ENCODE measurements at regions not wholly inside any gene's neighbourhood (a gene's known extent, or its start where the extent isn't known, plus 50 kb on each side); places are given as distances from the start of the nearest gene placed in this dataset.

DNA sequence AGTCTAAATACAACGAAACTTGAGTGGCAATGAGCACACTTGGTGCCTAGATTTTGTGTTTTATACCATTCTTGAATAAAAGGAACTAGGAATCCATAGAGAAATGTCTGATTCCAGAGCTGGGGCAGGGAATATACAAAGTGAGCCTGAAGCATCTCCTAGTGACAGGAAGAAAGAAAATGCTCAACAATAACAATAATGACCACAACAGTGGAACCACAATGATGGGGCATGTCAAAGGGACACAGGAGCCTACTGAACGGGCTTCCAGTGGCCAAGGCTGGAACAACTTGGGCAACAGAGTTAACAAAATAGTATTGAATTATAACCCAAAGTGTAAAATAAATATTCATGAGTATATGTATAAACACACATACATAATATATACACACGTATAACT lies 94.4 kb upstream of the ADCY1 start:
- DNase-seq (ENCODE audit: low read depth) = no peak
- H3K4me3 ChIP-seq (ENCODE audit: low read depth, low read length) = no peak overlapping the region
- ChIA-PET POLR2A (no interaction called here), CTCF (no interaction called here)
- TF ChIP-seq, protein P1, sequence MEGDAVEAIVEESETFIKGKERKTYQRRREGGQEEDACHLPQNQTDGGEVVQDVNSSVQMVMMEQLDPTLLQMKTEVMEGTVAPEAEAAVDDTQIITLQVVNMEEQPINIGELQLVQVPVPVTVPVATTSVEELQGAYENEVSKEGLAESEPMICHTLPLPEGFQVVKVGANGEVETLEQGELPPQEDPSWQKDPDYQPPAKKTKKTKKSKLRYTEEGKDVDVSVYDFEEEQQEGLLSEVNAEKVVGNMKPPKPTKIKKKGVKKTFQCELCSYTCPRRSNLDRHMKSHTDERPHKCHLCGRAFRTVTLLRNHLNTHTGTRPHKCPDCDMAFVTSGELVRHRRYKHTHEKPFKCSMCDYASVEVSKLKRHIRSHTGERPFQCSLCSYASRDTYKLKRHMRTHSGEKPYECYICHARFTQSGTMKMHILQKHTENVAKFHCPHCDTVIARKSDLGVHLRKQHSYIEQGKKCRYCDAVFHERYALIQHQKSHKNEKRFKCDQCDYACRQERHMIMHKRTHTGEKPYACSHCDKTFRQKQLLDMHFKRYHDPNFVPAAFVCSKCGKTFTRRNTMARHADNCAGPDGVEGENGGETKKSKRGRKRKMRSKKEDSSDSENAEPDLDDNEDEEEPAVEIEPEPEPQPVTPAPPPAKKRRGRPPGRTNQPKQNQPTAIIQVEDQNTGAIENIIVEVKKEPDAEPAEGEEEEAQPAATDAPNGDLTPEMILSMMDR (IDR thresholded peaks at IDR 0.05; ENCODE audit: insufficient read depth, low read depth, low read length) = no peak
- no peaks in the 10 kb centered on the region for H3K36me3 ChIP-seq (ENCODE audit: control insufficient read depth, insufficient read depth, low read length)
- H3K27me3 ChIP-seq (ENCODE audit: control insufficient read depth, insufficient read depth, low read length) = no peaks in the 10 kb centered on the region

GRCh38 chr7:45482451-45482850 lies 91.7 kb upstream of the ADCY1 start:
- no peak for DNase-seq (ENCODE audit: low read depth)
- Histone ChIP-seq H3K27me3 (ENCODE audit: control insufficient read depth, insufficient read depth, low read length) (no peaks in the 10 kb centered on the region), H3K4me3 (ENCODE audit: low read depth, low read length) (no peak overlapping the region), H3K36me3 (ENCODE audit: control insufficient read depth, insufficient read depth, low read length) (no peaks in the 10 kb centered on the region)
- ChIA-PET POLR2A (no interaction called here), CTCF (no interaction called here)
- TF ChIP-seq, protein P1 (IDR thresholded peaks at IDR 0.05; ENCODE audit: insufficient read depth, low read depth, low read length) = no peak

DNA sequence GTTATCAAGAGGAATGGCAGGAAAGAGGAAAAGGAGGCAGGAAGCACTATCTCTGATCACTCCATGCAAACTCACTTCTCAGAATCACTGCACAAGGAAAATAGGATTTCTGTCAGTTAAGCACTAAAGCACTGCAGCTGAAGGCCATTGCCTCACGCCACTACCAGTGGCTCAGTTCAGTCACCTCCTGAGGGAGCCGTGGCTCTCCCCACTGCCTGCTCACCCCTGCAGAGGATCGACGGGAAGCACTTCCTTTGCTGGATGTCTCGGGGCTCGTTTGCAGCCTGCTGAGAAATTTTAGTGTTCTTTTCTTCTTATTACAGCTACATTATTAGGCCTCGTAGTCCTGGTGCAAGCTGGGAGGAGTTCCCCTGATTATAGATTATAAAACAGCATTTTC lies 90.1 kb upstream of the ADCY1 start:
- H3K4me3 ChIP-seq (ENCODE audit: low read depth, low read length) = no peak overlapping the region
- TF ChIP-seq, protein P1 (IDR thresholded peaks at IDR 0.05; ENCODE audit: insufficient read depth, low read depth, low read length) = no peak
- no peak for DNase-seq (ENCODE audit: low read depth)
- H3K36me3 ChIP-seq (ENCODE audit: control insufficient read depth, insufficient read depth, low read length) = no peaks in the 10 kb centered on the region
- ChIA-PET CTCF (no interaction called here), POLR2A (no interaction called here)
- no peaks in the 10 kb centered on the region for H3K27me3 ChIP-seq (ENCODE audit: control insufficient read depth, insufficient read depth, low read length)

GRCh38 chr7:45486575-45486974 lies 87.6 kb upstream of the ADCY1 start:
- TF ChIP-seq, protein P1 (IDR thresholded peaks at IDR 0.05; ENCODE audit: insufficient read depth, low read depth, low read length) = no peak
- Histone ChIP-seq H3K4me3 (ENCODE audit: low read depth, low read length) (no peak overlapping the region), H3K27me3 (ENCODE audit: control insufficient read depth, insufficient read depth, low read length) (no peaks in the 10 kb centered on the region), H3K36me3 (ENCODE audit: control insufficient read depth, insufficient read depth, low read length) (no peaks in the 10 kb centered on the region)
- CTCF ChIA-PET = interaction anchor here (0.9 kb wide), 1 partner anchor 13 kb away, joined by 3 read pairs; no protein-coding TSS in a partner anchor
- DNase-seq (ENCODE audit: low read depth) = no peak
- POLR2A ChIA-PET = no interaction called here

- Histone ChIP-seq H3K27me3 (ENCODE audit: control insufficient read depth, insufficient read depth, low read length) (no peaks in the 10 kb centered on the region), H3K4me3 (ENCODE audit: low read depth, low read length) (no peak overlapping the region), H3K36me3 (ENCODE audit: control insufficient read depth, insufficient read depth, low read length) (no peaks in the 10 kb centered on the region)
- no peak for DNase-seq (ENCODE audit: low read depth)
- POLR2A ChIA-PET = no interaction called here
- TF ChIP-seq, protein P1 (IDR thresholded peaks at IDR 0.05; ENCODE audit: insufficient read depth, low read depth, low read length) = no peak
- CTCF ChIA-PET = no interaction called here
Measured at GRCh38 chr7:45494885-45495284, 79.3 kb upstream of the ADCY1 start.
